HepG2 (cell line): ENCODE measurements at regions not wholly inside any gene's neighbourhood (a gene's known extent, or its start where the extent isn't known, plus 50 kb on each side); places are given as distances from the start of the nearest gene placed in this dataset.

ENCODE experiments used
- ATAC-seq: fragments of 200-7000 bp; cut with Tn5 transposase; 3 replicates; pipeline ENCODE4 v1.9.1; 2020; ENCODE audit warnings: mild to moderate bottlenecking, moderate library complexity
- BruUV-seq: library from RNA; stranded (reverse); fragments of 400-500 nt; replicated peaks from 2 replicates; lab custom pipeline; 2021; lab: Mats Ljungman, UMichigan
- CTCF ChIA-PET: fragments of 300-600 bp; formaldehyde crosslinking; extraction: SDS; loops from one replicate; lab custom pipeline; 2021; ENCODE audit warnings: low total read pairs, inconsistent platforms, low intra/inter-chr PET ratio; lab: Yijun Ruan, JAX
- POLR2A ChIA-PET: fragments of 350-600 bp; sonication (Branson Sonifier 250); formaldehyde crosslinking; loops from one replicate; lab custom pipeline; 2020; ENCODE audit warnings: antibody characterized with exemption, inconsistent platforms; lab: Yijun Ruan, JAX
- DNase-seq: peaks from one replicate; pipeline ENCODE4 v3.0.0-alpha.2; 2015; ENCODE audit warnings: low spot score
- FAIRE-seq: peaks from 3 replicates; lab custom pipeline; 2011; peaks lifted over from hg19 to GRCh38; lab: Jason Lieb, UNC
- H2AFZ ChIP-seq: one replicate; pipeline ENCODE4 v1.6.1; 2011; ENCODE audit warnings: low read length, inconsistent platforms
- H3K27ac ChIP-seq: fragments of 300-600 bp; 3 replicates; pipeline ENCODE4 v1.8.0; 2011; ENCODE audit warnings: mixed run types, mild to moderate bottlenecking, mixed read lengths, low read length, inconsistent platforms; ENCODE audit not compliant: insufficient read depth; ENCODE audit errors: extremely low read length
- H3K27me3 ChIP-seq, 2 experiments: fragments of 200-600 bp in 1 of 2; 2 replicates in 1 of 2; 3 replicates in 1 of 2; pipeline versions ENCODE4 v1.6.0 to v1.8.0; 2011; ENCODE audit warnings: low read length in 2 of 2, mild to moderate bottlenecking in 2 of 2, moderate library complexity in 2 of 2, inconsistent platforms in 1 of 2; ENCODE audit not compliant: insufficient read depth in 2 of 2, control insufficient read depth in 1 of 2
- H3K36me3 ChIP-seq, 2 experiments: fragments of 200-600 bp in 1 of 2; replicated peaks in 1 of 2; 2 replicates in 1 of 2; 3 replicates in 1 of 2; pipeline versions ENCODE4 v1.5.1 to v1.8.0; 2011; ENCODE audit warnings: low read length in 2 of 2, inconsistent platforms in 1 of 2; ENCODE audit not compliant: insufficient read depth in 2 of 2, control insufficient read depth in 1 of 2
- H3K4me1 ChIP-seq: 2 replicates; pipeline ENCODE4 v1.5.1; 2012; ENCODE audit warnings: low read length, inconsistent platforms; ENCODE audit not compliant: insufficient read depth
- H3K4me2 ChIP-seq: 2 replicates; pipeline ENCODE4 v1.6.0; 2011; ENCODE audit warnings: low read depth, low read length, inconsistent platforms
- H3K4me3 ChIP-seq, 3 experiments: fragments of 200-600 bp in 1 of 3; sonication (generic), shearing (Covaris generic) in 1 of 3; replicated peaks in 1 of 3; 2 replicates each; pipeline ENCODE4 v1.5.1; 2011 to 2016; ENCODE audit warnings: low read length in 3 of 3, inconsistent platforms in 2 of 3, low read depth in 2 of 3, mild to moderate bottlenecking in 2 of 3, control low read depth in 1 of 3, mixed read lengths in 1 of 3; ENCODE audit not compliant: insufficient read depth in 1 of 3
- H3K79me2 ChIP-seq: one replicate; pipeline ENCODE4 v1.6.1; 2011; ENCODE audit warnings: low read length, inconsistent platforms; ENCODE audit not compliant: insufficient read depth
- H3K9ac ChIP-seq: 2 replicates; pipeline ENCODE4 v1.6.0; 2011; ENCODE audit warnings: mild to moderate bottlenecking, low read depth, low read length, inconsistent platforms; ENCODE audit not compliant: insufficient read depth
- H3K9me3 ChIP-seq: 2 replicates; pipeline ENCODE4 v1.5.1; 2012; ENCODE audit warnings: mild to moderate bottlenecking, low read length
- H4K20me1 ChIP-seq: 2 replicates; pipeline ENCODE4 v1.6.0; 2011; ENCODE audit warnings: inconsistent platforms, mild to moderate bottlenecking, low read length, moderate library complexity; ENCODE audit not compliant: insufficient read depth
- HDAC2 ChIP-seq: sonication (generic); formaldehyde crosslinking; IDR thresholded peaks from 2 replicates; pipeline ENCODE4 v1.4.0; 2020; ENCODE audit warnings: missing genetic modification reagents
- HNRNPK ChIP-seq: fragments of 200-400 bp; formaldehyde crosslinking; IDR thresholded peaks from 2 replicates; pipeline ENCODE4 v1.6.1; 2018; ENCODE audit warnings: low read length, low read depth, moderate library complexity, mild to moderate bottlenecking; ENCODE audit not compliant: poor library complexity, severe bottlenecking
- MEF2D ChIP-seq: sonication (generic); formaldehyde crosslinking; IDR thresholded peaks from 2 replicates; pipeline ENCODE4 v1.5.1; 2020; ENCODE audit warnings: mild to moderate bottlenecking, missing genetic modification reagents
- RARG ChIP-seq: sonication (generic); formaldehyde crosslinking; IDR thresholded peaks from 2 replicates; pipeline ENCODE4 v1.4.0; 2020; ENCODE audit warnings: low read depth, mild to moderate bottlenecking, missing genetic modification reagents
- ZBTB42 ChIP-seq: sonication (generic); formaldehyde crosslinking; IDR thresholded peaks from 2 replicates; pipeline ENCODE4 v1.5.0; 2020; ENCODE audit warnings: mild to moderate bottlenecking, missing genetic modification reagents
- ZNF12 ChIP-seq: sonication (generic); formaldehyde crosslinking; IDR thresholded peaks from 2 replicates; pipeline ENCODE4 v1.5.0; 2020; ENCODE audit warnings: missing genetic modification reagents
- ZNF280D ChIP-seq: sonication (generic); formaldehyde crosslinking; IDR thresholded peaks from 2 replicates; pipeline ENCODE4 v1.5.1; 2020; ENCODE audit warnings: mild to moderate bottlenecking, missing genetic modification reagents
- ZNF766 ChIP-seq: sonication (generic); formaldehyde crosslinking; IDR thresholded peaks from 2 replicates; pipeline ENCODE4 v1.5.0; 2020; ENCODE audit warnings: missing genetic modification reagents, borderline replicate concordance
- WGBS: methylation state at CpG from one replicate; pipeline ENCODE4 v1.1.6; 2017; ENCODE audit warnings: low lambda C conversion rate; 5-methylcytosine and 5-hydroxymethylcytosine counted together
- in situ Hi-C: cut with HindIII; loops from 2 replicates; pipeline ENCODE4 v1.10.0; 2017; ENCODE audit warnings: low pct_unique_long_range_greater_than_20kb; ENCODE audit not compliant: extremely low pct_ligation_motif_present
- intact Hi-C: fragments of 100-400 bp; cut with micrococcal nuclease; formaldehyde crosslinking; loops from one replicate; pipeline ENCODE4 v1.10.0; 2022; ENCODE audit not compliant: unreplicated experiment
- TF ChIP-seq, protein P1 (sequence below): sonication (generic); formaldehyde crosslinking; IDR thresholded peaks from 2 replicates; pipeline ENCODE4 v1.5.0; 2020; ENCODE audit warnings: mild to moderate bottlenecking, missing genetic modification reagents
- TF ChIP-seq, protein P2 (sequence below): IDR thresholded peaks from 2 replicates; pipeline ENCODE4 v1.6.1; 2016; ENCODE audit warnings: missing compliant biosample characterization, missing genetic modification reagents, borderline replicate concordance
- TF ChIP-seq, protein P3 (sequence below): sonication (generic); formaldehyde crosslinking; IDR thresholded peaks from 2 replicates; pipeline ENCODE4 v1.4.0; 2020; ENCODE audit warnings: missing genetic modification reagents

- Histone ChIP-seq H3K4me3 (no peak overlapping the region), H3K36me3 (no peaks in the 10 kb centered on the region), H3K27me3 (no peaks in the 10 kb centered on the region), H3K9ac (no peak overlapping the region), H3K4me2 (no peak overlapping the region), H3K79me2 (no peaks in the 10 kb centered on the region), H2AFZ (no peak overlapping the region), H3K4me1 (peaks cover 41% of the 10 kb centered on the region), H3K9me3 (no peaks in the 10 kb centered on the region), H3K27ac (no peak overlapping the region), H4K20me1 (no peaks in the 10 kb centered on the region)
- CTCF ChIA-PET = no interaction called here
- WGBS = 87% methylated on average over 4 of the region's 4 CpGs
- no peak for DNase-seq
- no TSS peak for BruUV-seq
- POLR2A ChIA-PET = no interaction called here
- no peak for ATAC-seq
- intact Hi-C loops = loop anchor here (10.0 kb wide), 3 partner anchors 114 to 294 kb away; no protein-coding TSS in a partner anchor
- FAIRE-seq = no peak
- in situ Hi-C loops = no loop called here
- TF ChIP-seq HNRNPK (no peak), HDAC2 (no peak), ZNF12 (CRISPR knock-in tag) (no peak), RARG (CRISPR knock-in tag) (no peak), ZNF280D (CRISPR knock-in tag) (no peak), ZBTB42 (no peak), ZNF766 (CRISPR knock-in tag) (no peak), MEF2D (no peak)
- TF ChIP-seq, protein P1, sequence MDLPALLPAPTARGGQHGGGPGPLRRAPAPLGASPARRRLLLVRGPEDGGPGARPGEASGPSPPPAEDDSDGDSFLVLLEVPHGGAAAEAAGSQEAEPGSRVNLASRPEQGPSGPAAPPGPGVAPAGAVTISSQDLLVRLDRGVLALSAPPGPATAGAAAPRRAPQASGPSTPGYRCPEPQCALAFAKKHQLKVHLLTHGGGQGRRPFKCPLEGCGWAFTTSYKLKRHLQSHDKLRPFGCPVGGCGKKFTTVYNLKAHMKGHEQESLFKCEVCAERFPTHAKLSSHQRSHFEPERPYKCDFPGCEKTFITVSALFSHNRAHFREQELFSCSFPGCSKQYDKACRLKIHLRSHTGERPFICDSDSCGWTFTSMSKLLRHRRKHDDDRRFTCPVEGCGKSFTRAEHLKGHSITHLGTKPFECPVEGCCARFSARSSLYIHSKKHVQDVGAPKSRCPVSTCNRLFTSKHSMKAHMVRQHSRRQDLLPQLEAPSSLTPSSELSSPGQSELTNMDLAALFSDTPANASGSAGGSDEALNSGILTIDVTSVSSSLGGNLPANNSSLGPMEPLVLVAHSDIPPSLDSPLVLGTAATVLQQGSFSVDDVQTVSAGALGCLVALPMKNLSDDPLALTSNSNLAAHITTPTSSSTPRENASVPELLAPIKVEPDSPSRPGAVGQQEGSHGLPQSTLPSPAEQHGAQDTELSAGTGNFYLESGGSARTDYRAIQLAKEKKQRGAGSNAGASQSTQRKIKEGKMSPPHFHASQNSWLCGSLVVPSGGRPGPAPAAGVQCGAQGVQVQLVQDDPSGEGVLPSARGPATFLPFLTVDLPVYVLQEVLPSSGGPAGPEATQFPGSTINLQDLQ (CRISPR knock-in tag) = no peak
- TF ChIP-seq, protein P2, sequence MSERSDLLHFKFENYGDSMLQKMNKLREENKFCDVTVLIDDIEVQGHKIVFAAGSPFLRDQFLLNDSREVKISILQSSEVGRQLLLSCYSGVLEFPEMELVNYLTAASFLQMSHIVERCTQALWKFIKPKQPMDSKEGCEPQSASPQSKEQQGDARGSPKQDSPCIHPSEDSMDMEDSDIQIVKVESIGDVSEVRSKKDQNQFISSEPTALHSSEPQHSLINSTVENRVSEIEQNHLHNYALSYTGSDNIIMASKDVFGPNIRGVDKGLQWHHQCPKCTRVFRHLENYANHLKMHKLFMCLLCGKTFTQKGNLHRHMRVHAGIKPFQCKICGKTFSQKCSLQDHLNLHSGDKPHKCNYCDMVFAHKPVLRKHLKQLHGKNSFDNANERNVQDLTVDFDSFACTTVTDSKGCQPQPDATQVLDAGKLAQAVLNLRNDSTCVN (CRISPR knock-in tag) = no peak
- TF ChIP-seq, protein P3, sequence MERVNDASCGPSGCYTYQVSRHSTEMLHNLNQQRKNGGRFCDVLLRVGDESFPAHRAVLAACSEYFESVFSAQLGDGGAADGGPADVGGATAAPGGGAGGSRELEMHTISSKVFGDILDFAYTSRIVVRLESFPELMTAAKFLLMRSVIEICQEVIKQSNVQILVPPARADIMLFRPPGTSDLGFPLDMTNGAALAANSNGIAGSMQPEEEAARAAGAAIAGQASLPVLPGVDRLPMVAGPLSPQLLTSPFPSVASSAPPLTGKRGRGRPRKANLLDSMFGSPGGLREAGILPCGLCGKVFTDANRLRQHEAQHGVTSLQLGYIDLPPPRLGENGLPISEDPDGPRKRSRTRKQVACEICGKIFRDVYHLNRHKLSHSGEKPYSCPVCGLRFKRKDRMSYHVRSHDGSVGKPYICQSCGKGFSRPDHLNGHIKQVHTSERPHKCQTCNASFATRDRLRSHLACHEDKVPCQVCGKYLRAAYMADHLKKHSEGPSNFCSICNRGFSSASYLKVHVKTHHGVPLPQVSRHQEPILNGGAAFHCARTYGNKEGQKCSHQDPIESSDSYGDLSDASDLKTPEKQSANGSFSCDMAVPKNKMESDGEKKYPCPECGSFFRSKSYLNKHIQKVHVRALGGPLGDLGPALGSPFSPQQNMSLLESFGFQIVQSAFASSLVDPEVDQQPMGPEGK = no peak
Measured at GRCh38 chr5:116650964-116651363, 76.3 kb upstream of the SEMA6A start.
